ENCODE measurements at regions not wholly inside any gene's neighbourhood (a gene's known extent, or its start where the extent isn't known, plus 50 kb on each side); places are given as distances from the start of the nearest gene placed in this dataset.

DNA sequence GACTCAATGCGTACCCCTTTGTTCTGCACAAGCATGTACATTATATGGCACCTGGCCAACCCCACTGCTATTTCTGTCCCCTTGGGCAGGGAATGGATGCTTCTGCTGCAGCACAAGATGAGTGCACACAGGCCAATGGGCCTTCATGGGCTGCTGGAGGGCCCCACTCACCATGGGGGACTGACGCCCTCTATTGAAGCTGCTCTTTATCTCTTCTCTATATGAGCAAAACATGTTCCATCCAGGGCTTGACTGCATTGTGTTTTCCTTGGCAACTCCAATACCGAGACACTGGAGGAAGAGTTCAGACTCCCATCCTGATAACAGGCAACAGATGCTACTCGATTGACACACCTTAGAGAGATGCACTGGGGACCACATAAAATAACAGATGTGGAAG lies 251.6 kb upstream of the NCKAP5 start:
- Histone ChIP-seq H3K4me3 (ENCODE audit: low read length in 2 of 2) (no peak overlapping the region), H3K27me3 (ENCODE audit: control insufficient read depth in 2 of 2, insufficient read depth in 1 of 2, low read length in 1 of 2) (no peaks in the 10 kb centered on the region), H3K27ac (ENCODE audit: low read depth in 1 of 2, low read length in 1 of 2) (no peak overlapping the region), H3K4me1 (ENCODE audit: control insufficient read depth in 2 of 2, insufficient read depth in 2 of 2, low read length in 2 of 2) (no peaks in the 10 kb centered on the region), H3K9me3 (ENCODE audit: control insufficient read depth in 2 of 2, insufficient read depth in 1 of 2, low read length in 1 of 2) (no peaks in the 10 kb centered on the region), H3K36me3 (ENCODE audit: control insufficient read depth in 2 of 2, insufficient read depth in 2 of 2, low read length in 1 of 2) (no peaks in the 10 kb centered on the region)
- DNase-seq (ENCODE audit: low read depth in 6 of 9, low spot score in 9 of 9) = no peak
- 89% methylated on average over 4 of the region's 4 CpGs for WGBS

GRCh38 chr2:133821107-133821760 lies 253.0 kb upstream of the NCKAP5 start:
- H3K27me3 ChIP-seq (ENCODE audit: control insufficient read depth in 2 of 2, insufficient read depth in 1 of 2, low read length in 1 of 2) = no peaks in the 10 kb centered on the region
- H3K4me3 ChIP-seq (ENCODE audit: low read length in 2 of 2) = no peak overlapping the region
- no peaks in the 10 kb centered on the region for H3K36me3 ChIP-seq (ENCODE audit: control insufficient read depth in 2 of 2, insufficient read depth in 2 of 2, low read length in 1 of 2)
- no peak overlapping the region for H3K27ac ChIP-seq (ENCODE audit: low read depth in 1 of 2, low read length in 1 of 2)
- 92% methylated on average over 3 of the region's 3 CpGs for WGBS
- no peaks in the 10 kb centered on the region for H3K9me3 ChIP-seq (ENCODE audit: control insufficient read depth in 2 of 2, insufficient read depth in 1 of 2, low read length in 1 of 2)
- no peaks in the 10 kb centered on the region for H3K4me1 ChIP-seq (ENCODE audit: control insufficient read depth in 2 of 2, insufficient read depth in 2 of 2, low read length in 2 of 2)
- DNase-seq (ENCODE audit: low read depth in 6 of 9, low spot score in 9 of 9) = no peak

DNA sequence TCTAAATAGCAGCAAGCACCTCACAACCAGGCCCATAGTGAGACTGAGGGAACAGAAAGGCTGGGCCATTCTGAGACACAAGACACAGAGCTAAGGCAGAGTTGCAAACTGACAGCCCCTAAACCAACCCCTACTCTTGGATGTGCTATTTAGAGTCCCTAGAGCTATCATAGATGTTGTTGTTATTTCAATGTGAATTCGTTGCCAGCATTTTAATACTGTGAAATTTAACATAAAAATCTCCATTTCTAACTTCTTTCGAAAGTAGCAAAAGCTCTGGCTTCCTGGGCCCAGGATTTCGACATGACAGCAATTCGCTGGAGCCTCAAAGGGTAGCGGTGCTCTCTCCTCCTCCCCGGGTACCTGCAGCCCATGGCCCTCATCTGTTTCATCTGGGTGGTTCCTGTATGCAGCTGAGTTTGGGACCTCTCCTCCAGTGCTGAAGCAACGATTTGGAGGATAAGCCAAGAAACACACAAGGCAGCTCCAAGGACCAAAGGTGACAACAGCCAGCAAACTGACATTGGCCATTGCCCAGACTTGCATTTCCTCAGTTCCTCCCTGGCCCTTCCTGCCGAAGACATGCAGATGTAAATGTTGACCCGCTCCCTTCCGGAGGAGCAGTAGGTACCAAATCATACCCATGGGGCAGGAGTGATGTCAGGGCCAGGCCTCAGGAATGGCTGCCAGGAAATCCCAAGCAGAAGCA lies 254.4 kb upstream of the NCKAP5 start:
- Histone ChIP-seq H3K4me3 (ENCODE audit: low read length in 2 of 2) (no peak overlapping the region), H3K36me3 (ENCODE audit: control insufficient read depth in 2 of 2, insufficient read depth in 2 of 2, low read length in 1 of 2) (no peaks in the 10 kb centered on the region), H3K27me3 (ENCODE audit: control insufficient read depth in 2 of 2, insufficient read depth in 1 of 2, low read length in 1 of 2) (no peaks in the 10 kb centered on the region), H3K9me3 (ENCODE audit: control insufficient read depth in 2 of 2, insufficient read depth in 1 of 2, low read length in 1 of 2) (no peaks in the 10 kb centered on the region), H3K4me1 (ENCODE audit: control insufficient read depth in 2 of 2, insufficient read depth in 2 of 2, low read length in 2 of 2) (no peaks in the 10 kb centered on the region), H3K27ac (ENCODE audit: low read depth in 1 of 2, low read length in 1 of 2) (no peak overlapping the region)
- DNase-seq (ENCODE audit: low read depth in 6 of 9, low spot score in 9 of 9) = no peak
- 90% methylated on average over 10 of the region's 10 CpGs for WGBS

GRCh38 chr2:133823226-133823550 lies 254.9 kb upstream of the NCKAP5 start:
- DNase-seq (ENCODE audit: low read depth in 6 of 9, low spot score in 9 of 9) = no peak

DNA sequence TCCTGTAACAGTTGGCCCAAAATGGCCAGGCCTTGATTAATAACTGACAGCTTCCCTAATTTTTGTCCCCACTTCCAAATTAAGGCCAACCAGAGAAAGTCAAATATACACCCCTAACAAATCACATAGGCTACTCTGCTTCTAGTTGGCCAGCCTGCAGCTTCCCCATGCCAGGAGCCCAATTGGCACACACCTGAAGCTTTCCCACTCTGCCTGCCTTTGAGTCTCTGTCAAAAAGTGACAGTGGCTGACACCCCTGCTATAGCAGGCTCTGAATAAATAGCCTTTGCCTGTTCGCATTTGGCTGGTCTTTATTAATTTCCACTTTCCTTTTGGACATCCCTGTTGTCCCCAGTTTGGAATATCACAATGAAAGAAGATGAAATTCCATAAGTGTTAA lies 256.6 kb upstream of the NCKAP5 start:
- Histone ChIP-seq H3K4me3 (ENCODE audit: low read length in 2 of 2) (no peak overlapping the region), H3K36me3 (ENCODE audit: control insufficient read depth in 2 of 2, insufficient read depth in 2 of 2, low read length in 1 of 2) (no peaks in the 10 kb centered on the region), H3K9me3 (ENCODE audit: control insufficient read depth in 2 of 2, insufficient read depth in 1 of 2, low read length in 1 of 2) (no peaks in the 10 kb centered on the region), H3K4me1 (ENCODE audit: control insufficient read depth in 2 of 2, insufficient read depth in 2 of 2, low read length in 2 of 2) (no peaks in the 10 kb centered on the region), H3K27ac (ENCODE audit: low read depth in 1 of 2, low read length in 1 of 2) (no peak overlapping the region), H3K27me3 (ENCODE audit: control insufficient read depth in 2 of 2, insufficient read depth in 1 of 2, low read length in 1 of 2) (no peaks in the 10 kb centered on the region)
- 95% methylated on average over 1 of the region's 1 CpG for WGBS
- no peak for DNase-seq (ENCODE audit: low read depth in 6 of 9, low spot score in 9 of 9)

More at GRCh38 chr2:133823226-133823550, 254.9 kb upstream of the NCKAP5 start:
- Histone ChIP-seq H3K4me1 (ENCODE audit: control insufficient read depth in 2 of 2, insufficient read depth in 2 of 2, low read length in 2 of 2) (no peaks in the 10 kb centered on the region), H3K27me3 (ENCODE audit: control insufficient read depth in 2 of 2, insufficient read depth in 1 of 2, low read length in 1 of 2) (no peaks in the 10 kb centered on the region), H3K27ac (ENCODE audit: low read depth in 1 of 2, low read length in 1 of 2) (no peak overlapping the region), H3K9me3 (ENCODE audit: control insufficient read depth in 2 of 2, insufficient read depth in 1 of 2, low read length in 1 of 2) (no peaks in the 10 kb centered on the region), H3K4me3 (ENCODE audit: low read length in 2 of 2) (no peak overlapping the region), H3K36me3 (ENCODE audit: control insufficient read depth in 2 of 2, insufficient read depth in 2 of 2, low read length in 1 of 2) (no peaks in the 10 kb centered on the region)
- 79% methylated on average over 3 of the region's 3 CpGs for WGBS

DNA sequence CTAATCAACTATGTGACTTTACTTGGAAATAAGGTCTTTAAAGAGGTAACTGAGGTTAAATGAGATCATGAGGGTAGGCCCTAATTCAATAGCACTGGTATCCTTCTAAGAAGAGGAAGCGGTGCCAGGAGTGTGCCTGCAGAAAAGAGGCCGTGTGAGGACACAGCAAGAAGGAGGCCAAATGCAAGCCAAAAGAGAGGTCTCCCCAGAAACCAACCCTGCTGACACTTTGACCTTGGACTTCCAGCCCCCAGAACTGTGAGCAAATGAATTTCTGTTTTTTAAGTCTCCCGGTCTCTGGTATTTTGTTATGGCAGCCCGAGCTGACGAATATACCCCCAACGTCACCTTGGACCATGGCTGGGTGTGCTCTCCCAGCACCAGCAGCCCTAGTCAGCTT lies 257.5 kb upstream of the NCKAP5 start:
- WGBS = 94% methylated on average over 6 of the region's 6 CpGs
- H3K9me3 ChIP-seq (ENCODE audit: control insufficient read depth in 2 of 2, insufficient read depth in 1 of 2, low read length in 1 of 2) = no peaks in the 10 kb centered on the region
- no peaks in the 10 kb centered on the region for H3K36me3 ChIP-seq (ENCODE audit: control insufficient read depth in 2 of 2, insufficient read depth in 2 of 2, low read length in 1 of 2)
- H3K27ac ChIP-seq (ENCODE audit: low read depth in 1 of 2, low read length in 1 of 2) = no peak overlapping the region
- no peak for DNase-seq (ENCODE audit: low read depth in 6 of 9, low spot score in 9 of 9)
- H3K4me3 ChIP-seq (ENCODE audit: low read length in 2 of 2) = no peak overlapping the region
- H3K4me1 ChIP-seq (ENCODE audit: control insufficient read depth in 2 of 2, insufficient read depth in 2 of 2, low read length in 2 of 2) = no peaks in the 10 kb centered on the region
- no peaks in the 10 kb centered on the region for H3K27me3 ChIP-seq (ENCODE audit: control insufficient read depth in 2 of 2, insufficient read depth in 1 of 2, low read length in 1 of 2)

- no peak overlapping the region for H3K27ac ChIP-seq (ENCODE audit: low read depth in 1 of 2, low read length in 1 of 2)
- DNase-seq (ENCODE audit: low read depth in 6 of 9, low spot score in 9 of 9) = no peak
- H3K27me3 ChIP-seq (ENCODE audit: control insufficient read depth in 2 of 2, insufficient read depth in 1 of 2, low read length in 1 of 2) = no peaks in the 10 kb centered on the region
- no peaks in the 10 kb centered on the region for H3K36me3 ChIP-seq (ENCODE audit: control insufficient read depth in 2 of 2, insufficient read depth in 2 of 2, low read length in 1 of 2)
- H3K4me1 ChIP-seq (ENCODE audit: control insufficient read depth in 2 of 2, insufficient read depth in 2 of 2, low read length in 2 of 2) = no peaks in the 10 kb centered on the region
- 86% methylated on average over 2 of the region's 2 CpGs for WGBS
- H3K4me3 ChIP-seq (ENCODE audit: low read length in 2 of 2) = no peak overlapping the region
- H3K9me3 ChIP-seq (ENCODE audit: control insufficient read depth in 2 of 2, insufficient read depth in 1 of 2, low read length in 1 of 2) = no peaks in the 10 kb centered on the region
Measured at GRCh38 chr2:133828913-133829312, 260.6 kb upstream of the NCKAP5 start.

GRCh38 chr2:133829450-133830020 lies 261.3 kb upstream of the NCKAP5 start:
- Histone ChIP-seq H3K4me3 (ENCODE audit: low read length in 2 of 2) (no peak overlapping the region), H3K27me3 (ENCODE audit: control insufficient read depth in 2 of 2, insufficient read depth in 1 of 2, low read length in 1 of 2) (no peaks in the 10 kb centered on the region), H3K27ac (ENCODE audit: low read depth in 1 of 2, low read length in 1 of 2) (no peak overlapping the region), H3K4me1 (ENCODE audit: control insufficient read depth in 2 of 2, insufficient read depth in 2 of 2, low read length in 2 of 2) (no peaks in the 10 kb centered on the region), H3K36me3 (ENCODE audit: control insufficient read depth in 2 of 2, insufficient read depth in 2 of 2, low read length in 1 of 2) (no peaks in the 10 kb centered on the region), H3K9me3 (ENCODE audit: control insufficient read depth in 2 of 2, insufficient read depth in 1 of 2, low read length in 1 of 2) (no peaks in the 10 kb centered on the region)
- 83% methylated on average over 3 of the region's 3 CpGs for WGBS
- no peak for DNase-seq (ENCODE audit: low read depth in 6 of 9, low spot score in 9 of 9)

DNA sequence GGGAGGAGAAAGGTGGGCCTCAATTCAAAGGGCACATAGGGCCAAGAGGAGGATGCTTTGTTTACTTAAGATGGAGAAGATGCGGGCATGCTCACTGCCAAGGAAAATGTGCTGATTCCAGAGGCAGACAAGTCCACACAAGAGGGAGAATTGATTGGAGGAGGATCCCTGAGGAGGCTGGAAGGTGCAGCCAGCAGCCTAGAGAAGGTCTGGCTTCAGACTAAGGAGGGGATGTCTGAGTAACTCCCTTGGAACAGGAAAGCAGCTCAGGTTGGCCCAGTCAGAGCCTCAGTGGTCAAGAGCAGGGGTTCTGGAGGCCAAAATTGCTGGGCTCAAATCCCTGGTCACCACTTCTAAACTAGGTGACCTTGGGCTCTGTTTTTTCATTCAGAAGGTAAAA lies 265.5 kb upstream of the NCKAP5 start:
- WGBS = 95% methylated on average over 1 of the region's 1 CpG
- Histone ChIP-seq H3K27me3 (ENCODE audit: control insufficient read depth in 2 of 2, insufficient read depth in 1 of 2, low read length in 1 of 2) (no peaks in the 10 kb centered on the region), H3K4me3 (ENCODE audit: low read length in 2 of 2) (no peak overlapping the region), H3K27ac (ENCODE audit: low read depth in 1 of 2, low read length in 1 of 2) (no peak overlapping the region), H3K9me3 (ENCODE audit: control insufficient read depth in 2 of 2, insufficient read depth in 1 of 2, low read length in 1 of 2) (no peaks in the 10 kb centered on the region), H3K36me3 (ENCODE audit: control insufficient read depth in 2 of 2, insufficient read depth in 2 of 2, low read length in 1 of 2) (no peaks in the 10 kb centered on the region), H3K4me1 (ENCODE audit: control insufficient read depth in 2 of 2, insufficient read depth in 2 of 2, low read length in 2 of 2) (no peaks in the 10 kb centered on the region)
- no peak for DNase-seq (ENCODE audit: low read depth in 6 of 9, low spot score in 9 of 9)
